ENCODE measurements at regions not wholly inside any gene's neighbourhood (a gene's known extent, or its start where the extent isn't known, plus 50 kb on each side); places are given as distances from the start of the nearest gene placed in this dataset.
"Not testable (repeated sequence)": the region's sequence is repeated elsewhere in the genome, so short reads cannot be mapped to it uniquely, and the experiment has no call there.

- not testable (repeated sequence) for DNase-seq (ENCODE audit: low spot score)
Observed at GRCh38 chr9:26492608-26493521, 399.7 kb downstream of the CAAP1 start.

DNA sequence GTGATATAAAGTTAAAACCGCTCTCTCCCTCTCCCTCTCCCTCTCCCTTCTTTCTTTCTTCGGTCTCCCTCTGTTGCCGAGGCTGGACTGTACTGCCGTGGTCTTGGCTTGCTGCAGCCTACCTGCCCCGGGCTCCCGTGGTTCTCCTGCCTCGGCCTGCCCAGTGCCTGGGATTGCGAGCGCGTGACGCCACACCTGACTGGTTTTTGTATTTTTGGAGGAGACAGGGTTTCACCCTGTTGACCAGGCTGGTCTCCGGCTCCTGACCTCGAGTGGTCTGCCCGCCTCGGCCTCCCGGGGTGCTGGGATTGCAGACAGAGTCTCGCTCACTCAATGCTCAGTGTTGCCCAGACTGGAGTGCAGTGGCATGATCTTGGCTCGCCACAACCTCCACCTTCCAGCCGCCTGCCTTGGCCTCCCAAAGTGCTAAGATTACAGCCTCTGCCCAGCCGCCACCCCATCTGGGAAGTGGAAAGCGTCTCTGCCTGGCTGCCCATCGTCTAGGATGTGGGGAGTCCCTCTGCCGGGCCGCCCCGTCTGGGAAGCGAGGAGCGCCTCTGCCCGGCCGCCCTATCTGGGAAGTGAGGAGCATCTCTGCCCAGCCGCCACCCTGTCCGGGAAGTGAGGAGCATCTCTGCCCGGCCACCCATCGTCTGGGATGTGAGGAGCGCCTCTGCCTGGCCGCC lies 400.5 kb downstream of the CAAP1 start:
- DNase-seq (ENCODE audit: low spot score), result not testable (repeated sequence)

DNA sequence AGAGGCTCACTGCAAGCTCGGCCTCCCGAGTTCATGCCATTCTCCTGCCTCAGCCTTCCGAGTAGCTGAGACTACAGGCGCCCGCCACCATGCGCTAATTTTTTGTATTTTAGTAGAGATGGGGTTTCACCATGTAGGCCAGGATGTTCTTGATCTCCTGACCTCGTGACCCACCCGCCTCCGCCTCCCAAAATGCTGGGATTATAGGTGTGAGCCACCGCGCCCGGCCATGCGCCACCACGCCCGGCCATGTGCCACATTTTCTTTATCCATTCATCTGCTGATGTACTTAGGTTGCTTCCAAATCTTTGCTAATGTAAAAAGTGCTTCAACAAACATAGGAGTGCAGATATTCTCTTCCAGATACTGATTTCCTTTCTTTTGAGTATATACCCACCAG lies 408.6 kb downstream of the CAAP1 start:
- no peak for DNase-seq (ENCODE audit: low spot score)

DNA sequence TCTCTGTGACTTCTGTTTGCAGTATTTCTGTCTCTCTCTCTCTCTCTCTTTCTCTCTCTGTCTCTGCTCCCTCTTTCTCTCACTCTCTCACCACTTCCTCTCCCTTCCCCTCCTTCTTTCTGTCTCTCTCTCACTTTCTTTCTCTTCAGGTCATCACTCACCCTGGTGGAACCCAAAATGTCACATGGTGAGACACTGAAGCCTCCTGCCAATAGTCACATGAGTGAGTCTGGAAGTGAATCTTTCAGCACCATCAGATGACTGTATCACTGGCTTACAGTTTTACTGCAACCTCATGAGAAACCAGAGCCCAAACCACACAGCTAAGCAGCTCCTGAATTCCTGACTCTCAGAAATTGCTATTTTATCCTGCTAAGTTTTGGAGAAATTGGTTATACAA lies 414.6 kb downstream of the CAAP1 start:
- DNase-seq (ENCODE audit: low spot score), result no peak

DNA sequence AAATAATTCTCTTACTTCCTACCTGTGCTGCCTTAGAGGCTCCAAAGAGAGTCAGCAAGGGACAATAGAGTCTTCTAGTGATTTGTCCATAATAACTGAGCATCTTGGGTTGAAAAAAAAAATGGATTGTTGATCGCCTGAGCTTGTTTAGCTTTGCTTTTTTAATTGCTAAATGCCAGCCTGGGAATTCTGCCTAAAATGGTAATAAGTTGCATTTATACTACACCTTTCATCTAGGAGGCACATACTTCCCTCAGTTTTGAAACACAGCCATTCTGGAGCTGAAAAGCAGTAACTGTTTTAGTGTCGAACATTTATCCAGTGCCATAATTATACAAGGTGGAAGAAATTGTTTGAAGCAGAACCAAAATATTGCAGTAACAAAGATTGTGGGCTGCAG lies 421.3 kb downstream of the CAAP1 start:
- no peak for DNase-seq (ENCODE audit: low spot score)

DNA sequence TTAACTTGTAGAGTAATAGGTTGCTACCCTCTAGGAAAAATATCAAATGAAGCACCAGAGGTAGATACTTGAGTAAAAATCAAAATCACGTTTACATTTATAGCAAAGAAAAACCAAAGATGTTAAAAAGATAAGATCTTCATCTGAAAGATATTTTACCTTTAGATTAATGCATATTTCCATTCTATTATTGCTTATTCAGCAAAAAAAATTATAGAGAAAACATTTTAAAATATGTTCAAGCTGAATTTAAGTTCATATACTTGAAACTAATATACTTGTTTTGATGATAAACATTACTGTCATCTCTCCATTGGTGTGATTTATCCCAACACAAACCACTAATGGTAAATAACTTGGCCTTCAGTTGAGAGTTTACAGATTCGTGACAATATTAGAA lies 422.3 kb downstream of the CAAP1 start:
- no peak for DNase-seq (ENCODE audit: low spot score)

DNA sequence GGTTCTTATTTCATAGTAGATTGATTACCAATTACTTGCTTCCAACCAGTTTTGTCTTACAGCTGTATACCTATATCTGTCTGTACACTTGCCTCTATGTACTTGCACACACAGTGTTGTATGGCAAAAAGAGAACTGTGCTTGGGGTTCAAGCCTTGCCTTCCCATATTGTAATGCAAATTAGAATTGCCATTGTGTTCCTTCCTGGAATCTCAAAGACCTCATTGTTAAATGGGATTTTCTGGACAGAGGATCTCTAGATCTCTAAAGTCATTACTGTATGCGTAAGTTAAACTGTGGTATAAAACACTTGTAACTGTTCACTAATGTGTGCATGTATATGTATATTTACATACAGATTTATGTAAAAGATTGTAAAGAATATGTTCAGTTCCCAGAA lies 428.8 kb downstream of the CAAP1 start:
- DNase-seq (ENCODE audit: low spot score), result no peak

DNA sequence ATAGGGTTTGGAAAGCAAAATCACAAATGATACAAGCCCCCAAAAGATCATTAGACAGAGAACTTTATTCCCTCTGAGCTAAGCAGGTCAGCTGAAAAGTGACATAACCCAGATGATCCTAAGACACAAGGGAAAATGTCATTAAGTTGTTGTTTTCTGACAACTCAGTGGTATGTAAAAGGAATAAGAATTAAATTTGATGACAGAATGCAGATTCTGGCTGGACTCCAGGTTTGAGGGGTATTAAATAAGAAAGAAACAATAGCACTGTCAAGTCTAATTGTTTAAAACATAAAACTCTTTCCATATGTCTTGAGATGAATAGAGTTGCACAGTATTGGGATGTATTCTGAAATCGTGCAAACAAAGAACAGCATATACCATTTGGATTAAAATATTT lies 429.9 kb downstream of the CAAP1 start:
- no peak for DNase-seq (ENCODE audit: low spot score)

DNA sequence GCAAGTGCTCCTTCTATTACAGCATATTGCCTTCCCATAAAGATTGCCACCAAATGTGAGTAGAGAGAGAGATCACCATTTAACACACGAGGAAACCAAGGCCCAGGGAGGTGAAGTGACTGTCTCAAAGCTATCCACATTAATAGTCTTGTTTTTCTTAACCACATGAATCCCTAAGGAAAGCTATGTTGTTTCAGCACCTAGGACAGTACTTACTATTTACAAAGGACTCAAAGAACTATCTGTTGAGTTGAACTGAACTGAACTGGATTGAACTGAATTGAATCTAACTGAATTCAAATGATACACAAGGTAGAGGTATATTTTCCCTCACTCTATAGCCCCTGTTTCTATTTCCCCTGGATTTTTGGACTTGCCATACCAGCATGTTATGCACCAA lies 430.4 kb downstream of the CAAP1 start:
- DNase-seq (ENCODE audit: low spot score), result no peak

GRCh38 chr9:26460624-26461023 lies 432.0 kb downstream of the CAAP1 start:
- DNase-seq (ENCODE audit: low spot score), result no peak

GRCh38 chr9:26459959-26460358 lies 432.6 kb downstream of the CAAP1 start:
- no peak for DNase-seq (ENCODE audit: low spot score)

DNA sequence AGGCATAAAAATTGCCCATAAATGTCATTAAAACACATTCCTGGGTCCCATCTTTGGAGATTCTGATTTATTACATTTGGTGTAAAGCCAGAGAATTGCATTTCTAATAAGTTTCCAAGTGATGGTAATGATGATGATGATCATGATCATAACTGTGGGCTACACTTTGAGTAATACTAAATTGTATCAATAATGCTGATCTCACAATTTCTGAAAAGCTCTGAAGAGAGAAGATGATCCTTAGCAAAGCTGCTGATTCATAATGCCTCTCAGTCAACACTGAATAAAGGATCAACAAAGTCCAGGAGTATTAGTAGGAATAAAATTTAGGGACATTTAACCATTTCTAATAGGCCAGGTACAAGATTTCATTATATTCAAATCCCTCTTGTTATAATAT lies 434.5 kb downstream of the CAAP1 start:
- no peak for DNase-seq (ENCODE audit: low spot score)

DNA sequence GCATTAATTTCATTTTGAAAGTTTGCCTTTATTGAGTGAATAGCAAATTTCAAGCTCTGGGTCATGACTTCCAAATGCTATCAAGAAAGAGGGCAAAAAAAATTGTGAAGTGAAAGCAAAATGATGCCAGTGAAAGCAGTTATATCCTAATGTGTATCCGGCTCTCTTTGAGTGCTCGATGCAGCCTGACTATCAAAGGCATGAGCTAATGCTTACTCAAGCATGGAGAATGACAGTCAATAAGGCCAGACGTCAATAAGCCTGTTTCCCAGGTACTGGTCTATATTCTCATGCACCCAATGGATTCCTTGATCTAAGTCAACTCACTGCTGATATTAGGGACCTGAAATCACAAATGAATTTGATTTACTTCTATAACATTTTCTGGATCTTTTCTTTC lies 435.5 kb downstream of the CAAP1 start:
- DNase-seq (ENCODE audit: low spot score), result no peak

GRCh38 chr9:26439061-26439624 lies 453.5 kb downstream of the CAAP1 start:
- no peak for DNase-seq (ENCODE audit: low spot score)

- DNase-seq (ENCODE audit: low spot score), result no peak
Observed at GRCh38 chr9:26437056-26437711, 455.4 kb downstream of the CAAP1 start.

- DNase-seq (ENCODE audit: low spot score), result no peak
Observed at GRCh38 chr9:26426551-26427131, 466.0 kb downstream of the CAAP1 start.

DNA sequence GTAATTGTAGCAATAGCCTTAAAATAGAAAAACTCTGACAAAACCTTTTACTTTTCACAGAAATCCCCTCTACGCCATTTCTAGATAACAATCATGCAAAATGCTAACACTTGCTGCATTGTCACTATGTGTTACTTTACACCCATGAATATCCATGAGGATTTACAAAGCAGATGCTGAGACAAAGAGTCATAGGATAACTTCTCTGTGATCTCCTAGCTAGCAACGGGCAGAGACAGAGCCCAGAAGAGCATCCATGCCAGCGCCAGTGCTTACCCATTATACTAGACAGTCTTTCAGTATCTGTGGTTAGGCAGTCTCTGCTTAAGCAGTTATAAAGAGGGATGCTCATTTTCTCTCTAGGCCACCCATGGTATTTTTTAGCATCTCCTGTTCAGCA lies 474.1 kb downstream of the CAAP1 start:
- no peak for DNase-seq (ENCODE audit: low spot score)

- no peak for DNase-seq (ENCODE audit: low spot score)
Observed at GRCh38 chr9:26415528-26415927, 477.1 kb downstream of the CAAP1 start.

GRCh38 chr9:26413611-26414010 lies 479.0 kb downstream of the CAAP1 start:
- DNase-seq (ENCODE audit: low spot score), result no peak

DNA sequence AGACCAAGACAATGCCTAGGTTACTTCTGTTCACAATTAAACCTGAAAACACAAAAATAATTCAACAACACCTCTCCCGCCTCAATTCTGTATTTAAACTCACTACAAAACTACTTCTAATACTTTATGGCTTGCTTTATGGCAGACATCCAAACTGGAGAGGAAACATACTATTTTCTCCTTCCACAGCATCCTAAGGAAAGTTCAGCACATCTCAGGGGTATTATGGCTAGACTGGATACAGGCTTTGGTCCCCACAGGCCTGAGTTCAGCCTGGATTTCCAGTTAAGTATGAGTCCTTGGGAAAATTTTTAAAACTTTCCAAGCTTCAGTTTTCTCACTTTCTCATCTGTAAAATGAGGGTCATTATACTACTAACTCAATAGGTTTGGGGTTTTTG lies 480.2 kb downstream of the CAAP1 start:
- DNase-seq (ENCODE audit: low spot score), result no peak

GRCh38 chr9:26406676-26407075 lies 485.9 kb downstream of the CAAP1 start:
- no peak for DNase-seq (ENCODE audit: low spot score)

- DNase-seq (ENCODE audit: low spot score), result no peak
Observed at GRCh38 chr9:26399556-26399955, 493.0 kb downstream of the CAAP1 start.
